ENCODE measurements at regions not wholly inside any gene's neighbourhood (a gene's known extent, or its start where the extent isn't known, plus 50 kb on each side); places are given as distances from the start of the nearest gene placed in this dataset.
"Not testable (repeated sequence)": the region's sequence is repeated elsewhere in the genome, so short reads cannot be mapped to it uniquely, and the experiment has no call there.

- no peak overlapping the region for H3K9ac ChIP-seq (ENCODE audit: insufficient read depth, low read length, poor library complexity, severe bottlenecking)
- no peaks in the 10 kb centered on the region for H3K4me1 Mint-ChIP-seq
- peaks cover 0 to 2% (median 0%) of the 10 kb centered on the region in 3 donors for H3K27me3 Mint-ChIP-seq (ENCODE audit: low read depth in 3 of 3)
- no peak overlapping the region for H3K4me2 ChIP-seq (replicated peaks; ENCODE audit: extremely low read depth, low read length, poor library complexity, severe bottlenecking)
- no peak overlapping the region for H3K27ac ChIP-seq (ENCODE audit: low read depth in 1 of 2, low read length in 2 of 2)
- no peaks in the 10 kb centered on the region for H3K4me1 ChIP-seq (ENCODE audit: control insufficient read depth in 1 of 2, insufficient read depth in 2 of 2, low read length in 2 of 2)
- H3K4me3 Mint-ChIP-seq, result no peak overlapping the region
- no peak overlapping the region for H3K27ac Mint-ChIP-seq
- H3K27me3 ChIP-seq (ENCODE audit: control insufficient read depth in 2 of 2, insufficient read depth in 2 of 2, low read length in 2 of 2), result no peaks in the 10 kb centered on the region
- intact Hi-C loops (cut with micrococcal nuclease), result no loop called here
- no peaks in the 10 kb centered on the region for H3K9me3 ChIP-seq (replicated peaks in 1 of 2; ENCODE audit: control insufficient read depth in 1 of 2, insufficient read depth in 1 of 2, low read length in 2 of 2)
- H3K36me3 ChIP-seq (replicated peaks in 1 of 2; ENCODE audit: control insufficient read depth in 1 of 2, insufficient read depth in 2 of 2, low read length in 2 of 2), result no peaks in the 10 kb centered on the region
- H3K4me3 ChIP-seq (replicated peaks in 1 of 3; ENCODE audit: low read depth in 2 of 3, low read length in 3 of 3), result no peak overlapping the region
- TF ChIP-seq, protein P1, sequence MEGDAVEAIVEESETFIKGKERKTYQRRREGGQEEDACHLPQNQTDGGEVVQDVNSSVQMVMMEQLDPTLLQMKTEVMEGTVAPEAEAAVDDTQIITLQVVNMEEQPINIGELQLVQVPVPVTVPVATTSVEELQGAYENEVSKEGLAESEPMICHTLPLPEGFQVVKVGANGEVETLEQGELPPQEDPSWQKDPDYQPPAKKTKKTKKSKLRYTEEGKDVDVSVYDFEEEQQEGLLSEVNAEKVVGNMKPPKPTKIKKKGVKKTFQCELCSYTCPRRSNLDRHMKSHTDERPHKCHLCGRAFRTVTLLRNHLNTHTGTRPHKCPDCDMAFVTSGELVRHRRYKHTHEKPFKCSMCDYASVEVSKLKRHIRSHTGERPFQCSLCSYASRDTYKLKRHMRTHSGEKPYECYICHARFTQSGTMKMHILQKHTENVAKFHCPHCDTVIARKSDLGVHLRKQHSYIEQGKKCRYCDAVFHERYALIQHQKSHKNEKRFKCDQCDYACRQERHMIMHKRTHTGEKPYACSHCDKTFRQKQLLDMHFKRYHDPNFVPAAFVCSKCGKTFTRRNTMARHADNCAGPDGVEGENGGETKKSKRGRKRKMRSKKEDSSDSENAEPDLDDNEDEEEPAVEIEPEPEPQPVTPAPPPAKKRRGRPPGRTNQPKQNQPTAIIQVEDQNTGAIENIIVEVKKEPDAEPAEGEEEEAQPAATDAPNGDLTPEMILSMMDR (IDR thresholded peaks at IDR 0.05), result no peak
- no CpG with 5 or more reads among the region's 1 CpG for WGBS (ENCODE audit: insufficient coverage)
- H3K9me3 Mint-ChIP-seq, result peaks cover 0 to 4% (median 0%) of the 10 kb centered on the region in 7 donors
- no peaks in the 10 kb centered on the region for H3K36me3 Mint-ChIP-seq
- H4K20me1 ChIP-seq (ENCODE audit: insufficient read depth, low read length), result no peaks in the 10 kb centered on the region
- no peak overlapping the region for H2AFZ ChIP-seq (ENCODE audit: insufficient read depth, low read depth, low read length, poor library complexity, severe bottlenecking)
- no peak for DNase-seq
- H3K79me2 ChIP-seq (ENCODE audit: insufficient read depth, low read length), result no peaks in the 10 kb centered on the region
Observed at GRCh38 chr12:105679982-105680381, 349.5 kb downstream of the C12orf75 start.

DNA sequence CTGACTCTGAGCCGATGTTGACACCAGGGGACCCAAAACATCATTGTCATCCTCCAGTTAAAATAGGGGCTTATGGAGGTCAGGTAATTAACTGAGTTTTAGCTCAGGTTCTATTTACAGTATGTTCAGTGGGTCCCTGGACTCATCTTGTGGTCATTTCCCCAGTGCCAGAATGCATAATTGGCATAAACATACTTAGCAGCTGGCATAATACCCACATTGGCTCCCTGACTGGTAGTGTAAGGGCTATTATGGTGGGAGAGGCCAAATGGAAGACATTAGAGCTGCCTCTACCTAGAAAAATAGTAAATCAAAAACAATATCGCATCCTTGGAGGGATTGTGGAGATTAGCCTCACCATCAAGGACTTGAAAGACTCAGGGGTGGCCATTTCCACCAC is 350.9 kb downstream of the C12orf75 start:
- no peak for DNase-seq
- H3K36me3 ChIP-seq (replicated peaks in 1 of 2; ENCODE audit: control insufficient read depth in 1 of 2, insufficient read depth in 2 of 2, low read length in 2 of 2), result no peaks in the 10 kb centered on the region
- no peaks in the 10 kb centered on the region for H3K27me3 ChIP-seq (ENCODE audit: control insufficient read depth in 2 of 2, insufficient read depth in 2 of 2, low read length in 2 of 2)
- H3K4me2 ChIP-seq (replicated peaks; ENCODE audit: extremely low read depth, low read length, poor library complexity, severe bottlenecking), result no peak overlapping the region
- Mint-ChIP-seq H3K36me3 (no peaks in the 10 kb centered on the region), H3K27me3 (ENCODE audit: low read depth in 3 of 3) (peaks cover 0 to 3% (median 0%) of the 10 kb centered on the region in 3 donors), H3K4me3 (no peak overlapping the region), H3K4me1 (no peaks in the 10 kb centered on the region), H3K9me3 (peaks cover 0 to 4% (median 0%) of the 10 kb centered on the region in 7 donors), H3K27ac (no peak overlapping the region)
- H3K9ac ChIP-seq (ENCODE audit: insufficient read depth, low read length, poor library complexity, severe bottlenecking), result no peak overlapping the region
- no peaks in the 10 kb centered on the region for H3K9me3 ChIP-seq (replicated peaks in 1 of 2; ENCODE audit: control insufficient read depth in 1 of 2, insufficient read depth in 1 of 2, low read length in 2 of 2)
- no peak overlapping the region for H2AFZ ChIP-seq (ENCODE audit: insufficient read depth, low read depth, low read length, poor library complexity, severe bottlenecking)
- H4K20me1 ChIP-seq (ENCODE audit: insufficient read depth, low read length), result no peaks in the 10 kb centered on the region
- H3K79me2 ChIP-seq (ENCODE audit: insufficient read depth, low read length), result no peaks in the 10 kb centered on the region
- intact Hi-C loops (cut with micrococcal nuclease), result no loop called here
- no CpG with 5 or more reads among the region's 2 CpGs for WGBS (ENCODE audit: insufficient coverage)
- no peak overlapping the region for H3K4me3 ChIP-seq (replicated peaks in 1 of 3; ENCODE audit: low read depth in 2 of 3, low read length in 3 of 3)
- H3K4me1 ChIP-seq (ENCODE audit: control insufficient read depth in 1 of 2, insufficient read depth in 2 of 2, low read length in 2 of 2), result no peaks in the 10 kb centered on the region
- TF ChIP-seq, protein P1 (IDR thresholded peaks at IDR 0.05), result no peak
- H3K27ac ChIP-seq (ENCODE audit: low read depth in 1 of 2, low read length in 2 of 2), result no peak overlapping the region

DNA sequence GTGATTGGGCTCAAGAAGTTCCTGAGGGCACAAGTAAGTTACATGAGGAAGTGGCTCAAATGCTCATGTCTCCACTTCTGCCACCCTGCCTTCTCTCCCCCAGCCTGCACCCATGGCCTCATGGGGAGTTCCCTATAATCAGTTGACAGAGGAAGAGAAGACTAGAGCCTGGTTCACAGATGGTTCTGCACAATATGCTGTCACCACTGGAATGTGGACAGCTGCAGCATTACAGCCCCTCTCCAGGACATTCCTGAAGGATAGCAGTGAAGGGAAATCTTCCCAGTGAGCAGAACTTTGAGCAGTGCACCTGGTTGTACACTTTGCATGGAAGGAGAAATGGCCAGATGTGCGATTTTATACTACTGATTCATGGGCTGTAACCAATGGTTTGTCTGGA is 352.3 kb downstream of the C12orf75 start:
- H3K27me3 Mint-ChIP-seq (ENCODE audit: low read depth in 3 of 3); H3K79me2 ChIP-seq (ENCODE audit: insufficient read depth, low read length); H3K9me3 Mint-ChIP-seq; H3K27ac ChIP-seq (ENCODE audit: low read depth in 1 of 2, low read length in 2 of 2); H3K4me3 ChIP-seq (replicated peaks in 1 of 3; ENCODE audit: low read depth in 2 of 3, low read length in 3 of 3); H3K9me3 ChIP-seq (replicated peaks in 1 of 2; ENCODE audit: control insufficient read depth in 1 of 2, insufficient read depth in 1 of 2, low read length in 2 of 2); H3K4me1 Mint-ChIP-seq; H3K9ac ChIP-seq (ENCODE audit: insufficient read depth, low read length, poor library complexity, severe bottlenecking); DNase-seq; H3K4me3 Mint-ChIP-seq; H3K4me1 ChIP-seq (ENCODE audit: control insufficient read depth in 1 of 2, insufficient read depth in 2 of 2, low read length in 2 of 2); H3K36me3 ChIP-seq (replicated peaks in 1 of 2; ENCODE audit: control insufficient read depth in 1 of 2, insufficient read depth in 2 of 2, low read length in 2 of 2); H3K27me3 ChIP-seq (ENCODE audit: control insufficient read depth in 2 of 2, insufficient read depth in 2 of 2, low read length in 2 of 2); H3K27ac Mint-ChIP-seq; intact Hi-C loops (cut with micrococcal nuclease); H3K4me2 ChIP-seq (replicated peaks; ENCODE audit: extremely low read depth, low read length, poor library complexity, severe bottlenecking); H3K36me3 Mint-ChIP-seq; H2AFZ ChIP-seq (ENCODE audit: insufficient read depth, low read depth, low read length, poor library complexity, severe bottlenecking); H4K20me1 ChIP-seq (ENCODE audit: insufficient read depth, low read length): not testable (repeated sequence)
- WGBS (ENCODE audit: insufficient coverage), result 90% methylated on average over 1 of the region's 1 CpG

DNA sequence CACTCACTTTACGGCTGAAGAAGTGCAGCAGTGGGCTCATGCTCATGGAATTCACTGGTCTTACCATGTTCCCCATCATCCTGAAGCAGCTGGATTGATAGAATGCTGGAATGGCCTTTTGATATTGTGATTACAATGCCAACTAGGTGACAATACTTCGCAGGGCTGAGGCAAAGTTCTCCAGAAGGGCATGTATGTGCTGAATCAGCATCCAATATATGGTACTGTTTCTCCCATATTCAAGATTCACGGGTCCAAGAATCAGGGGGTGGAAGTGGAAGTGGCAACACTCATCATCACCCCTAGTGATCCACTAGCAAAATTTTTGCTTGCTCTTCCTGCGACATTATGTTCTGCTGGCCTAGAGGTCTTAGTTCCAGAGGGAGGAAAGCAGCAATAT is 353.3 kb downstream of the C12orf75 start:
- H3K27ac Mint-ChIP-seq; H3K36me3 ChIP-seq (replicated peaks in 1 of 2; ENCODE audit: control insufficient read depth in 1 of 2, insufficient read depth in 2 of 2, low read length in 2 of 2); H3K4me1 Mint-ChIP-seq; H3K4me2 ChIP-seq (replicated peaks; ENCODE audit: extremely low read depth, low read length, poor library complexity, severe bottlenecking); intact Hi-C loops (cut with micrococcal nuclease); H3K9me3 ChIP-seq (replicated peaks in 1 of 2; ENCODE audit: control insufficient read depth in 1 of 2, insufficient read depth in 1 of 2, low read length in 2 of 2); H3K27ac ChIP-seq (ENCODE audit: low read depth in 1 of 2, low read length in 2 of 2); H3K79me2 ChIP-seq (ENCODE audit: insufficient read depth, low read length); H3K4me1 ChIP-seq (ENCODE audit: control insufficient read depth in 1 of 2, insufficient read depth in 2 of 2, low read length in 2 of 2); H3K4me3 Mint-ChIP-seq; H4K20me1 ChIP-seq (ENCODE audit: insufficient read depth, low read length); H3K9ac ChIP-seq (ENCODE audit: insufficient read depth, low read length, poor library complexity, severe bottlenecking); H3K36me3 Mint-ChIP-seq; H3K27me3 ChIP-seq (ENCODE audit: control insufficient read depth in 2 of 2, insufficient read depth in 2 of 2, low read length in 2 of 2); DNase-seq; H2AFZ ChIP-seq (ENCODE audit: insufficient read depth, low read depth, low read length, poor library complexity, severe bottlenecking); H3K9me3 Mint-ChIP-seq; H3K4me3 ChIP-seq (replicated peaks in 1 of 3; ENCODE audit: low read depth in 2 of 3, low read length in 3 of 3); H3K27me3 Mint-ChIP-seq (ENCODE audit: low read depth in 3 of 3): not testable (repeated sequence)
- WGBS (ENCODE audit: insufficient coverage), result no CpG with 5 or more reads among the region's 4 CpGs
